HG03378 (cell line): ENCODE measurements at regions not wholly inside any gene's neighbourhood (a gene's known extent, or its start where the extent isn't known, plus 50 kb on each side); places are given as distances from the start of the nearest gene placed in this dataset.

ENCODE experiments used
- ATAC-seq: cut with Tn5 transposase; IDR thresholded peaks from one replicate; pipeline ENCODE4 v1.9.1; 2021; ENCODE audit warnings: mild to moderate bottlenecking, moderate library complexity; ENCODE audit not compliant: unreplicated experiment

DNA sequence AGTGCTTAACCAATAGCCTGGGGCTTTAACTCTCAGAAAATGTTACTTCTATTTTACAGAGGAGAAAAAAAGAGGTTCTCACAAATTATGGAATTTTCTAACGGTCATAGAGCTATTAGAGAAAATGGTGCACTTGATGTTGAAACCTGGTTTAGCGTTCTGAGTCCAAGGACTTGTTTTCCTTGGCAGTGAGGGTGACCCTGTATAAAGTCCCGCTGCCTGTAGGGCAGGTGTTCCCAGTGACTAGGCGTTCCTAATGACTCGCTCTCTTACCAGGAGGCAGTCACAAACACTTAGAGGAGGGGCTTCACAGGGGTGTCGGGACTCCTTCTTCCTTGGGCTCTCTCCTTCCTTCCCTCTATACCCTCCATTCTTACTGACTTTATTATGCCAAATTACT, 175.8 kb downstream of the ACTR3 start:
- no peak for ATAC-seq

- ATAC-seq, result no peak
These were observed 176.4 kb downstream of the ACTR3 start for GRCh38 chr2:114066186-114066747.

DNA sequence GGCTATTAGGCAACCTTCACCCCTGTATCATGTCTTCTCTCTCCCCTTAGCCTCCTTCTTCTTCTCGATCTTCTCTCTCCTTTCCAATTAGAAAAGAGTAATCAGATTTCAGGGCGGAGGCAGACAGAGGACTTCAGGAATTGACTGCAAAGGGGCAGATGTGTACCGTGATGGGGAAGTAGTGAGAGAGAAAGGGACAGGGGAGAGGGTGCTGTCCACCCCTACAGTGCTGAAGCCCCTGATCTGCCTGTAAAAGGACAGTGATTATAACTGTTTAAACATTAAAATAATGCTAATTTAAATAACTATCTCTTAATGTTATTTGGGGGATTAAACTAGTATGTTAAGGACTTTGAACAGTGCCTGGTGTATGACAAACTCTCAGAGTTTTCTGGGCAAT, 178.5 kb downstream of the ACTR3 start:
- no peak for ATAC-seq

- ATAC-seq, result no peak
These were observed 187.1 kb downstream of the ACTR3 start for GRCh38 chr2:114076961-114077360.

GRCh38 chr2:114079366-114080004, 189.6 kb downstream of the ACTR3 start:
- no peak for ATAC-seq

- ATAC-seq, result no peak
These were observed 193.0 kb downstream of the ACTR3 start for GRCh38 chr2:114082731-114083433.

GRCh38 chr2:114083717-114084387, 194.0 kb downstream of the ACTR3 start:
- peak; percentile 62 for ATAC-seq

- ATAC-seq, result no peak
These were observed 195.3 kb downstream of the ACTR3 start for GRCh38 chr2:114085238-114085637.

- ATAC-seq, result no peak
These were observed 196.1 kb downstream of the ACTR3 start for GRCh38 chr2:114085992-114086391.

DNA sequence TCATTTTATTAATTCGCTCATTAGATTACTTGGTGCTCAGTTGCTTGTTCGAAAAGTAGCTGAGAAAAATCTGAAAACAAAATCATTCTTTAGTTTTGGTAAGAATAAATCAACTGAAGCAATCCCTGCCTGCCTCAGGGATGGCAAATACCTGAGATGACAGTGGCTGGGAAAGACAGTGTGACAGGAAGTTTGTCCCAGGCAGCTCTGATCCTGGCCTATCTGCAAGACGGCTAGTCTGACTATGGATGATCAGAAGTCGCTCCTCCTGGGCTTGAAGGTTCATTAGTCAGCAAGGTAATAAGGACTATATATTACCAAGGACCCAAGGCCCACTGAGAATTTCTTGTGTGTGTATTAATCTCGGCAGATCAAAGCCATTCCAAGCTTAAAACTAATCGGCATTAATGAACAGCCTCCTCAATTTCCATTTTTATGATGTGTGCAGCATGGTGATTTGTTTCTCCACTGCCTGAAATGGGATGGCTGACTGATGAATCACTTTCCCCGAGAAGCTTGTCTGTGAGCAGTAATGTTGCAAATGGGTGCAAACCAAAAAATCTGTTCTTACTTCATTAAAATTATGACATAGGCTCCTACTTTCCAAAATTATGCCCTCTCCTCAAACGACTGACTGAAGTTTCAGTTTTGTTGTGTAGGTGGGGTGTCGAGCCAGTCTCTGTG, 199.9 kb downstream of the ACTR3 start:
- no peak for ATAC-seq

DNA sequence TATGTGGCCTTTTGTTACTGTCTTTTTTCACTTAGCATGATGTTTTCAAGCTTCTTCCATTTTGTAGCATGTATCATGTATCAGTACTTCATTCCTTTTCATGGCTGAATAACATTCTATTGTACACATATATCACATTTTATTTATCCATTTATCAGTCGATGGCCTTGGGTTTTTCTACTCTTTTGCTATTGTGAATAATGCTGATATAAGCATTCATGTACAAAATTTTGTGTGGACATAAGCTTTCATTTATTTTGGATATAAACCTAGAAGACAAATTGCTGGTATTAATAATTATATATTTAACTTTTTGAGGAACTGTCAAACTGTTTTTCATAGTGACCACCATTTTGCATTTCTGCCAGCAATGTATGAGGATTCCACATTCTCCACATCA, 201.1 kb downstream of the ACTR3 start:
- ATAC-seq, result no peak

DNA sequence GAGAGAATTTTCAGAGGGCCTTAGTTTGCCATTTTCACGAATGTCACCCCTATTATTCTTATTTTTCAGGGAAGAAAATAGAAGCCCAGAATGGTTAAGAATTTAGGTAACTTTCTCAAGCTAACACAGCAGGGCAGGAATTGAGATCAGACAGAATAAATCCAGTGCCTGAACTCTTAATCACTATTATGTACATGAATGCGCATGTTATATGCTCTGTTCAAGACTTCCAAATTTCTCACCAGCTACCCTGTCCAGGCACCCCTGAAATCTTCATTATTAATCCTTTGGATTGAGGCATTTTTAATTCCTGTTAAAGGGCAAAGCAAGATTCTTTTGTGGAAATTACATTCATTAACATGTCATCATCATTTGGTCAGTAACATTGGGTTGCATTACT, 218.4 kb downstream of the ACTR3 start:
- no peak for ATAC-seq

- ATAC-seq, result no peak
These were observed 219.0 kb downstream of the ACTR3 start for GRCh38 chr2:114108824-114109416.

DNA sequence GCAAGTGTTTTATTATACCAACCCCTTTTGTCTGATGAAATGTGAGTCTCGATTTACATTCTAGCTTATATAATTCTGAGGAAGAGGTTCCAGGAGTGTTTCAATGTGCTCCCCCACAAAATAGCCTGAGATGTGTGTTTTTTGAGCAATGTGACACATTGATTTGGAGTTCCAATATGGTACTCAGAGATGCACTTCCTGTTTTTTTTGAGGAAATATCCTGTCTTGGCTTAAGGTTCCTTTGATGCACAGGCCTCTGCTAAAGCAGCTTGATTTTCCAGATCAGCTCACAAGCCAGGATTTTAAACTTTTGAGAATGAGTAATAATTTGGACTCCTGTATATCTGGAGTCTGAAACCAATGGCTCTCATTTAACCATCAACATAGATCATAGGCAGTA, 221.4 kb downstream of the ACTR3 start:
- no peak for ATAC-seq

GRCh38 chr2:114113518-114113917, 223.6 kb downstream of the ACTR3 start:
- ATAC-seq, result no peak

- ATAC-seq, result no peak
These were observed 228.2 kb downstream of the ACTR3 start for GRCh38 chr2:114118088-114118487.

DNA sequence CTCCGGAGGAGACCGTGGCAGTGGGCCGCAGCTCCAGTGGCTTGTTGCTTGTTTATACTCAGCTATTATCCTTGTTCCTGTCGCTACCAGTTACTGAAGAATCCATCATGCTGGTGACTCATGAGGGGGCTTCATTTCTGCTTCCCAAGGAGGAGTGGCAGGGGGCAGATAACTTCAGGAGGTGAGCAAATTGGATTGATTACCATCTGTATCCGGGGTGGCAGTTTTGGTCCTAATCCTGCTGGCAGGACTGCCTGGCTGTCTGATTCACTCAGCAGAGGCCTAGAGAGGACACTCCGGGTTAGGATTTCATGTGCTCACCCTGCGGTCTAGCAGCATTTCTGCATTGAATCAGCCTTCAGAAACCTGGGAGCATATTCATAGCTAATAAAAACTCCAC, 230.0 kb downstream of the ACTR3 start:
- ATAC-seq, result no peak

- no peak for ATAC-seq
These were observed 233.0 kb downstream of the ACTR3 start for GRCh38 chr2:114122930-114123329.

- no peak for ATAC-seq
These were observed 234.0 kb downstream of the ACTR3 start for GRCh38 chr2:114123925-114124324.

- no peak for ATAC-seq
These were observed 237.5 kb downstream of the ACTR3 start for GRCh38 chr2:114127372-114127771.

GRCh38 chr2:114128263-114128662, 238.4 kb downstream of the ACTR3 start:
- no peak for ATAC-seq
